SK-N-SH treated with all-trans-retinoic acid at 6 μM for 48 hours (cell line): ENCODE measurements at regions not wholly inside any gene's neighbourhood (a gene's known extent, or its start where the extent isn't known, plus 50 kb on each side); places are given as distances from the start of the nearest gene placed in this dataset.

Experiments
- ATAC-seq: fragments of 200-7000 bp; cut with Tn5 transposase; 3 replicates; pipeline ENCODE4 v1.9.1; 2020; ENCODE audit warnings: mild to moderate bottlenecking, moderate library complexity
- ARNTL ChIP-seq: fragments of 450-650 bp; formaldehyde crosslinking; IDR thresholded peaks from 2 replicates; pipeline ENCODE4 v1.5.0; 2020; ENCODE audit warnings: low read depth, mild to moderate bottlenecking, moderate library complexity, borderline replicate concordance
- BACH2 ChIP-seq: fragments of 250-450 bp; sonication (Bioruptor Pico); IDR thresholded peaks from 2 replicates; pipeline ENCODE4 v1.9.0; 2021; ENCODE audit warnings: mild to moderate bottlenecking, borderline replicate concordance
- CREB5 ChIP-seq: fragments of 250-450 bp; sonication (Bioruptor Pico); IDR thresholded peaks from 2 replicates; pipeline ENCODE4 v1.5.1; 2020; ENCODE audit warnings: low read depth, mild to moderate bottlenecking, moderate library complexity
- ESRRG ChIP-seq: fragments of 250-450 bp; sonication (Bioruptor Pico); IDR thresholded peaks from 2 replicates; pipeline ENCODE4 v1.6.1; 2021; ENCODE audit warnings: mild to moderate bottlenecking
- GLIS3 ChIP-seq: fragments of 250-450 bp; sonication (Bioruptor Pico); IDR thresholded peaks from 2 replicates; pipeline ENCODE4 v1.5.0; 2020; ENCODE audit warnings: mild to moderate bottlenecking, moderate library complexity
- ISL1 ChIP-seq: fragments of 250-450 bp; sonication (Bioruptor Pico); IDR thresholded peaks from 2 replicates; pipeline ENCODE4 v2.1.2; 2022; ENCODE audit warnings: mild to moderate bottlenecking, moderate library complexity
- OSR1 ChIP-seq: fragments of 250-450 bp; sonication (Bioruptor Pico); IDR thresholded peaks from 2 replicates; pipeline ENCODE4 v1.8.0; 2022; ENCODE audit warnings: moderate library complexity, mild to moderate bottlenecking, inconsistent platforms
- PATZ1 ChIP-seq: fragments of 250-450 bp; sonication (Bioruptor Pico); IDR thresholded peaks from 2 replicates; pipeline ENCODE4 v1.8.0; 2020; ENCODE audit warnings: mild to moderate bottlenecking, moderate library complexity, borderline replicate concordance
- POU6F1 ChIP-seq: fragments of 250-450 bp; sonication (Bioruptor Pico); IDR thresholded peaks from 2 replicates; pipeline ENCODE4 v1.8.0; 2021; ENCODE audit warnings: low read depth, mild to moderate bottlenecking, moderate library complexity, borderline replicate concordance
- PPARA ChIP-seq: fragments of 250-450 bp; sonication (Bioruptor Pico); IDR thresholded peaks from 2 replicates; pipeline ENCODE4 v1.5.0; 2020; ENCODE audit warnings: mild to moderate bottlenecking, borderline replicate concordance
- RARB ChIP-seq: fragments of 250-450 bp; sonication (Bioruptor Pico); IDR thresholded peaks from 2 replicates; pipeline ENCODE4 v1.8.0; 2021; ENCODE audit warnings: mild to moderate bottlenecking, moderate library complexity
- SNAI2 ChIP-seq: fragments of 250-450 bp; sonication (Bioruptor Pico); IDR thresholded peaks from 2 replicates; pipeline ENCODE4 v1.5.0; 2020; ENCODE audit warnings: mild to moderate bottlenecking, moderate library complexity
- TCF4 ChIP-seq: fragments of 250-450 bp; sonication (Bioruptor Pico); IDR thresholded peaks from 2 replicates; pipeline ENCODE4 v1.8.0; 2021; ENCODE audit warnings: mild to moderate bottlenecking, moderate library complexity, borderline replicate concordance
- TOX ChIP-seq: fragments of 250-450 bp; sonication (Bioruptor Pico); IDR thresholded peaks from 2 replicates; pipeline ENCODE4 v1.8.0; 2021; ENCODE audit warnings: mild to moderate bottlenecking, moderate library complexity, borderline replicate concordance
- TSHZ2 ChIP-seq: fragments of 250-450 bp; sonication (Bioruptor Pico); IDR thresholded peaks from 2 replicates; pipeline ENCODE4 v1.5.0; 2020; ENCODE audit warnings: mild to moderate bottlenecking, moderate library complexity
- ZFP3 ChIP-seq: fragments of 250-450 bp; sonication (Bioruptor Pico); IDR thresholded peaks from 2 replicates; pipeline ENCODE4 v1.5.0; 2020; ENCODE audit warnings: mild to moderate bottlenecking, moderate library complexity
- ZFP30 ChIP-seq: fragments of 450-650 bp; formaldehyde crosslinking; IDR thresholded peaks from 2 replicates; pipeline ENCODE4 v1.5.0; 2022; ENCODE audit warnings: mild to moderate bottlenecking, moderate library complexity
- ZNF565 ChIP-seq: fragments of 450-650 bp; formaldehyde crosslinking; conservative IDR thresholded peaks from 2 replicates; pipeline ENCODE4 v1.5.0; 2020; ENCODE audit warnings: low read depth, mild to moderate bottlenecking, moderate library complexity
- ZNF8 ChIP-seq: fragments of 450-650 bp; formaldehyde crosslinking; IDR thresholded peaks from 2 replicates; pipeline ENCODE4 v1.5.0; 2020; ENCODE audit warnings: mild to moderate bottlenecking, moderate library complexity
- TF ChIP-seq, protein P1 (sequence below): fragments of 250-450 bp; sonication (Bioruptor Pico); IDR thresholded peaks from 2 replicates; pipeline ENCODE4 v1.5.1; 2021; ENCODE audit warnings: mild to moderate bottlenecking, moderate library complexity

DNA sequence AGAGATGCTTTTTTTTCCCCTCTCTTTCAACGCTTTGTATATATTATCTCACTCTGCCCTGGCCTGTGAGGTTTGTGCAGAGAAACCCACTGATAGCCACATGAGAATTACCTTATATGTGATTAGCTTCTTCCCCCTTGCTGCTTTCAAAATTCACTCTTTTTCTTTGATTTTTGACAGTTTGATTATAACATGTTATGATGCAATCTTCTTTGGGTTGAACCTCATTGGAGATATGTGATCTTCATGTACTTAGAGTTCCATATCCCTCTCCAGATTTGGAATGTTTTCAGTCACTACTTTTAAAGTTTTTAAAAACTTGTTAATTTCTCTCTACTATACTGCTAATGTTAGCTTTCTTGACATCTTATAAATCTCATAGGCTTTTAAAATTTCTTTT is 479.5 kb upstream of the AGA start:
- TF ChIP-seq BACH2 (CRISPR knock-in tag) (no peak), ISL1 (no peak), ZNF8 (CRISPR knock-in tag) (no peak), ZFP3 (CRISPR knock-in tag) (no peak)
- ATAC-seq: no peak

GRCh38 chr4:177923888-177924287 is 481.7 kb upstream of the AGA start:
- ATAC-seq: no peak
- TF ChIP-seq ZFP3 (CRISPR knock-in tag): no peak
- TF ChIP-seq TOX (CRISPR knock-in tag): no peak
- TF ChIP-seq TCF4 (CRISPR knock-in tag): no peak
- TF ChIP-seq OSR1 (CRISPR knock-in tag): no peak
- TF ChIP-seq PPARA (CRISPR knock-in tag): no peak
- TF ChIP-seq SNAI2: no peak
- TF ChIP-seq ZNF8 (CRISPR knock-in tag): no peak
- no peak for TF ChIP-seq TSHZ2
- no peak for TF ChIP-seq ESRRG (CRISPR knock-in tag)
- TF ChIP-seq ZFP30 (CRISPR knock-in tag): no peak
- TF ChIP-seq CREB5: no peak
- TF ChIP-seq, protein P1, sequence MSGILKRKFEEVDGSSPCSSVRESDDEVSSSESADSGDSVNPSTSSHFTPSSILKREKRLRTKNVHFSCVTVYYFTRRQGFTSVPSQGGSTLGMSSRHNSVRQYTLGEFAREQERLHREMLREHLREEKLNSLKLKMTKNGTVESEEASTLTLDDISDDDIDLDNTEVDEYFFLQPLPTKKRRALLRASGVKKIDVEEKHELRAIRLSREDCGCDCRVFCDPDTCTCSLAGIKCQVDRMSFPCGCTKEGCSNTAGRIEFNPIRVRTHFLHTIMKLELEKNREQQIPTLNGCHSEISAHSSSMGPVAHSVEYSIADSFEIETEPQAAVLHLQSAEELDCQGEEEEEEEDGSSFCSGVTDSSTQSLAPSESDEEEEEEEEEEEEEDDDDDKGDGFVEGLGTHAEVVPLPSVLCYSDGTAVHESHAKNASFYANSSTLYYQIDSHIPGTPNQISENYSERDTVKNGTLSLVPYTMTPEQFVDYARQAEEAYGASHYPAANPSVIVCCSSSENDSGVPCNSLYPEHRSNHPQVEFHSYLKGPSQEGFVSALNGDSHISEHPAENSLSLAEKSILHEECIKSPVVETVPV (CRISPR knock-in tag): no peak

GRCh38 chr4:177937041-177937440 is 494.8 kb upstream of the AGA start:
- ATAC-seq: no peak
- no peak for TF ChIP-seq OSR1 (CRISPR knock-in tag)

DNA sequence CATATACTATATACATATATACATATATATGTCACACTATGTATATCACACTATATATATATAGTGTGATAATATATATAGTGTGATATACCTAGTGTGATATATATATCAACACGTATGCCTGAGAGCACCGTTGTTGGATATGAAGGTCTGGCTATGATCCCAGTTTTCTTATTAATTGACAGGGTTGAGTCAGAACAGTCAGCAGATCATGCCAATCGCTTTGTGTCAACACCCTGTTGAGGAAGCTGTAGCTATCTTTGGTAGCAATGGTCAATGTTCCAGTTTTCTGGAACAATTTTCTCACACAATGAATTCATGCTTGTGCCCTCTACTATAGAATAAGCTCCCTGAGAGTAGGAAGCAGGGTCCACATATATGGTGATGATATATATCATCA is 496.0 kb upstream of the AGA start:
- no peak for ATAC-seq
- no peak for TF ChIP-seq RARB (CRISPR knock-in tag)
- TF ChIP-seq PPARA (CRISPR knock-in tag): no peak
- no peak for TF ChIP-seq BACH2 (CRISPR knock-in tag)
- TF ChIP-seq TCF4 (CRISPR knock-in tag): no peak
- no peak for TF ChIP-seq ARNTL (CRISPR knock-in tag)
- no peak for TF ChIP-seq ZNF8 (CRISPR knock-in tag)
- TF ChIP-seq ZFP30 (CRISPR knock-in tag): no peak
- no peak for TF ChIP-seq ZFP3 (CRISPR knock-in tag)
- TF ChIP-seq POU6F1 (CRISPR knock-in tag): no peak
- no peak for TF ChIP-seq GLIS3 (CRISPR knock-in tag)
- TF ChIP-seq PATZ1 (CRISPR knock-in tag): no peak
- TF ChIP-seq ZNF565: no peak
